ENCODE measurements at regions not wholly inside any gene's neighbourhood (a gene's known extent, or its start where the extent isn't known, plus 50 kb on each side); places are given as distances from the start of the nearest gene placed in this dataset.
A peak's percentile ranks its signal among the peaks of the same experiment; 100 is the strongest.

DNA sequence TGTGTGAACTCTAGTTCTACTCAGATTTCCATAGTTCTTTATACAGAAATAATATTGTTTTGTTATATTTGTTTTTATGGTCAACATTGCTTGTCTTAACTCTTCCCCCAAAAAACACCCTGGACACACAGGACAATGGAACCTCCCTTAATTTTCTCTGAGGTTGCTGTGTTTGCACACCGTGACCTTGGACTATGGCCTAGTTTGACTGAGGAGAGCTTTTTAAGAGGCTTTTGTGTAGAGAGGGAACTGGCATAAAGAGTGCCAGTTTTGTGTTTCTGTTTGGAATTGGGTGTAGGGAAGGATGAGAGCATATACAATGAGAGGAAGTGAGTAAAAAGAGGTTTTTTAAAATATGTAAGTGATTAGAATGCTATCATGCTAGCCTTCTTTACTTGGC, 101.1 kb upstream of the MEF2C start:
- no peak for DNase-seq

GRCh38 chr5:88979726-88980125, 96.7 kb upstream of the MEF2C start:
- no peak for DNase-seq

DNA sequence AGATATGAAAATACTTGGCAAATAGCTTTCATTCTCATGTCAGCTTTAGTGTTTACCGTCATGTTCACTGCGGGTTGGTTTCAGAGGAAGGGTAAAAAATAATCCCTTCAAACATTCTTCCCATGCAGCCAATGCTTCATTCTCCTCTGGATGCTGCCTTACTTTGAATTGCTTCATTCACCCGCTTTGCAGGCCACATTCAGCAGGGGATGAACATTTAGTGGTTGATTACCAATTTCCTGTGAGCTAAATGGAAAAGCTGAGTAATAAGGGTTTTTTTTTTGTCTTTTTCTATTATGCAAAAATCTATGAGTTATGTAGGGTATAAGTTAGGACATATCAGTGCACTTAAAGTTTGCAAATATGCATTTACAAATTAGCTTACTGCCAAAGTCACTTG, 96.3 kb upstream of the MEF2C start:
- no peak for DNase-seq

DNA sequence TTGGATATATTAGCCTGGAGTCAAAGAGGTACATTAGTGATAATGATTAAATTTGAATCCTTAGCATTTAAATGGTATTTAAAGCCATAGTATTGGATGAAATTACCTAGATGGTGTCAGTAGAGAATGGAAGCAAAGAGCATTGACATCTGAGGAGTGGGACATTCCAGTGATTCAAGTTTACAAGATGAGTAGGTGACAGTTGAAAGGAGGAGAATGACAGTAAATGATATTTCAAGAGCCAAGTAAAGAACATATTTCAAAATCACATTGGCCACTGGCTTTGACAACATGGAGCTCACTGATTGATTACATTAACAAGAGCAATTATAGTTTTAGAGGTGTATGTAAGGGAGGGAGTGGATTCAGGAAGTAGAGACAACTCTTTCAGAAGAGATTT, 93.9 kb upstream of the MEF2C start:
- DNase-seq = no peak

DNA sequence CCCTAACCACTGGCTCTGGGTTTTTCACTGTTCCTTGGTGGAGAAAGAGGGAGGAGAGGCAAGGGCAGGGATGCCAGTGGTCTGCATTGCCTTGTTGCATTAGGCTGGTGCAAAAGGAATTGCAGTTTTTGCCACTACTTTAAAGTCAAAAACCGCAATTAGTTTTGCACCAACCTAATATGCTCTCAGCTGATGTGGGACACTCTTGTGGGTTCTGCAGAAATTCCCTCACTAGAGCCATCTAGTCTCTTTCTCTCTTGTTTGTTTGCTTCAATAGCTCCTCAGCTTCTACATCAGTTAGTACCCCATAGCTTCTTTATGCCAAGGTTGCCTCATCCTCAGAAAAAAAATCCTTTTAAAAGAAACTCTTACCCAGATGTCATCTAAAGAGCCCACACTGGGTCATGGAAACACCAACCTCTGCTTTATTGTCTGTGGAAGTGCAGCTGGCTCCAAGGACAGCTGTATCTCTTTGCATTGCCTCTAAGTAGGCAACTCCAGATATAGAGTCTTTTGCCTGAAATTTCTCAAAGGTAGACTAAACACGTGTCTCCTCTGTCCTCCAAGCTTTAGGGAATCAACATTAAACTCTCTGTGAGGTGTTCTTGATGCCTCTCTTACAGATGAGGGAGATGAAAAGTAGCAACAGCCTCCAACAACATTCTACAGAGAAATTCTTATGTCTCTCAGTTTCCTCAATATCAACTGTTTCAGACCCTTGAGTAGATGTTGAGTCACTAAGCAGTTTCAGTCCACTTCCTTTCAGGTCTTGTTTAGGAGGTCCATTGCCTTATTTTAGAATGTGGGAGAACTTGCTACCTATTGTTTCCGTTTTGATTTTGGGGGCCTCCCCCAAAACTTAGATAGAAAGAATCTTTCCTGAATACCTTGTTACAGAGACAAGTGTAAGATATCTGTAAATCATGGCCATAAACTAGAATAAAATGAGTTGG, 84.9 kb upstream of the MEF2C start:
- DNase-seq = no peak

DNA sequence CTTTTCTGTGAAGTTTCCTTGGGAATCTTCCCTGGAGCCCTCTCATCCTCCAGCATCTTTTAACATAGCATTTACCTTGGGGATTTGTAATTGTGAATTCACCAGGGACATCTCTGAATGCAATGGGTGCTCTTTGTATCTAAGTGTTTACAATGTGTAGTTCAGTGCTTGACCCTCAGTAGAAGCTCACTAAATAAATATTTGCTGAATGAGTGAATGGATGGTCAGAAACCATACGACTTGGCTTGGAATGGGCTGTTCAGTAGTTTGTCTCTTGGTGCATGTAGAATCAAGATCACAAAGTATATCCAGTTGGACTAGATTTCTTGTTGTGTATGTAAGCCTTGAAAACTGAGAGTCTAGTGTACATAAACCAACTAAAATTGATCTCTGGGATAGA, 81.8 kb upstream of the MEF2C start:
- no peak for DNase-seq

- no peak for DNase-seq
Measured at GRCh38 chr5:88957013-88957412, 74.0 kb upstream of the MEF2C start.

DNA sequence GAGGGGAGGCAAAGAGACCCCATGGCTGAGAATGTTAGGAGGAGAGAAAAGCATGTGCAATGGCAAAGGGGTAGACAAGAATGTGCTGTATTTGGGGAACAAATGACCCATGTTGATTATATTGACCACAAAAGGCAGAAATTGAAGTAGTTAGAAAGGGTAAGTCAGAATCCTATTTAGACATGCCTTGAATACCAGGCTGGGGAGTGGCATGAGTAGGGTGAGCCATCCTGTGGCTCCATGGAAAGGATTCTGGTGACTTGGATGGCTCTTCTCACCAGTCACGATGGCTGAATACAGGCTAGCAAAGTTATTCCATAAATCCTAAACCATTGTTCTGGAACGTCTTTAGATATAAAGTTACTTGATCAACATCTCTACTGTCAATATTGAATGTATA, 73.4 kb upstream of the MEF2C start:
- DNase-seq = no peak

DNA sequence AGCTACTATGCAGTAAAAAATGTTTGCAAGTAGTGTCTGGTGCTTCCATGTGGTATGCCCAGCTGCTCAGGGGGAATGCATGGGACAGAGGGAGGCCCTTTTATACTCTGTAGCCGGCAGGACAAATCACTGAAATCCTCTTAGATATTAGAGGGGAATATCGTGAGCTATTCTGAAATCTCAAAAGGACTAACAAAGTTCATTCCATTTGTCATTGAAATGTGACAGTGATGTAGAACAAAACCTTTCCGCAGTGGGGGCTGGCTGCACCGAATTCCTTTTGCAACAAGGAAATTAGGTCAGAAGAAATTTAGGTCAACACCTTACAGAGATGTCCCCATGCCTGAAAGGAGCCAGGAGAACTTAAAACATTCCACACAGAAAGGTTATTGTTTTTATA, 72.4 kb upstream of the MEF2C start:
- no peak for DNase-seq

DNA sequence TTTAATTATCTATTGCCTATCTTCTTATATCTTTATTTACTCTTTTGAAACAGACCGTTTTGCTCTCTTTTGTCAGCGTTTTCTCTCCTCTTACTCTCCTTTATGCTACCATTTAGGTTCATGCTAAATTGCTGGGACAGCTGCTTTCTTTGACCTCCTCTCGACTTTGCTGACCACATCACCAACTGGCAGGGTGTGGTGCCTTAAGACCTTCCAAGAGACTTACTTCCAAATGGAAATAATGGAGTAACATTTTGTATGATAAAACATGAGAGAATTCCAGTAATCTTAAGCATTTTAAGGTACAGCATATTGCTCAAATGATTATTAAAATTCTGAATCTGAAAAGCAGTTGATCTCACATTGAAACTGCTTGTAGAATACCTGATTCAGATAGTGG, 71.5 kb upstream of the MEF2C start:
- no peak for DNase-seq

GRCh38 chr5:88952996-88953643, 70.1 kb upstream of the MEF2C start:
- no peak for DNase-seq

GRCh38 chr5:88952344-88952743, 69.4 kb upstream of the MEF2C start:
- peak; percentile 34 for DNase-seq

- DNase-seq = no peak
Measured at GRCh38 chr5:88951457-88951856, 68.5 kb upstream of the MEF2C start.

DNA sequence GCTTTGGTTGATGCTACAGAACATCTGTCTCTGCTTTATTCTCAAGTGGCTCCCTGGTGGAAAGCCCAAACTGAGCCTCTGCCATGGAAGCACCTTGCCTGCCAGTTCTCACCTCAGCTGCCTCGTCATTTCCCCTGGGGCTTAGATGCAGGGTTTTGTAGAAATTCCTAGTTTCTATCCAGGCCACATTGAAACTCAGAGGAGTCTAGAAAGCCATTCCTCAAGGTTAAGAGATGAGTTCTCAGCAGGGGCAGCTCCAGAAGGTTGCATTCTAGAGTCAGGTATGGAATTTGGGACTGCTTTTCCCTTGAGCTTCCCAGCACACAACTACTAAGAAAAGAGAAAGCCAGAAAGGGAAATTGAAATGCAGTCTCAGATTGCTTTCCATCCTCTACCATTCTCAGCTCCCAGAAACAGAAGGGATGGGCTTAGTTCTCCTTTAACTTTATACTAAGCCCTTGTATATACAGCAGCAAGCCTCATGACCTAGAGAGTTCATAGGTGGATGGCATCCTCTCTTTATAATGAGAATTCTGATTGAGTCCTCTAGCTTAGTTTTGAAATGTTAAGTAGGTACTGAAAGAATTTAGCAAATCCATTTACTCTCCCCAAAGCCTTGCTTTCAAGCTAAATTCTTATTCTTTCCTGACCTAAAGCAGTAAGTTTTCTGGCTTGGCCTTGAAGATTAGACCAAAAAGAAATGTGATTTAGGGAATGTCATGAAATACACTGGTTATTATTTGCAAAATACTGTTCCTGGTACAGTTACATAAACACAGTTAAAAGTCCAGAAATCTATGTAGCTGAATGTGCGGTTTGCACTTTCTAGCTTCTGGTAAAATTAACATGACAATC, 66.0 kb upstream of the MEF2C start:
- DNase-seq = no peak

DNA sequence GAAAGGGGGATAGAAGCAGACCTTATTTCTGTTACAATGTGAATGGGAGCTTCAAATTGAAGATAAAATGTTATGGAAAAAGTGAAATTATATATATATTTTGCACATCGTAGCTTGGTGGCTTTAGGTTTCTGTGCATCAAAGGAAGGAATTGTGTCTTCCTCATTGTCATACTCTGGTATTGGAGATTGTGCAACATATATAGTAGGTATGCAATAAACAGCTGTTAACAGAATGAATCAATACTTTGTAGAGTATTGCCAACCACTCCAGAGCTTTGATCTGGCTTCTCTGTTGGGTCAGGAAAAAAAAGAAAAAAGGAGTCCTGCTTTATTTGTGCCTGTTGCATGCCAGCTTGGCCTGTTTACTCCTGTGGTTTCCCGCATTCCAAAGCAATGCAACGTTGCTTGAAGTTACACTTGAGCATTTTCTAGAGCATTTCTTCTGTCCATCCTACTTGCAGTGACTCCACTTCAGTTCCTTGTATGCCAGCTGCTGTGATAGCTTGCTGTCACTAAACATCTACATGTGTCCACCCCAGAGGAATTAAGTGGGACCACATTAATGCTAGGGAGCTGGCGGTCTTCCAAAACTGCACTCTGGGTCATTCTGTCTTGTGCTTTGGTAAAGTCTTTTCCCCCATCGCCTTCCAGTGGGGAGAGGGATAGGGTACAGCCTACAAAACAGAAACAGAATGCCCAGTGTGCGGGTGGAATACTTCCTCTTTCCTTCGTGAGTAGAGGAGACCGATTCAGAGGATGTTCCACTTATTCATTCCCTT, 62.0 kb upstream of the MEF2C start:
- no peak for DNase-seq

GRCh38 chr5:88941581-88941980, 58.6 kb upstream of the MEF2C start:
- no peak for DNase-seq

DNA sequence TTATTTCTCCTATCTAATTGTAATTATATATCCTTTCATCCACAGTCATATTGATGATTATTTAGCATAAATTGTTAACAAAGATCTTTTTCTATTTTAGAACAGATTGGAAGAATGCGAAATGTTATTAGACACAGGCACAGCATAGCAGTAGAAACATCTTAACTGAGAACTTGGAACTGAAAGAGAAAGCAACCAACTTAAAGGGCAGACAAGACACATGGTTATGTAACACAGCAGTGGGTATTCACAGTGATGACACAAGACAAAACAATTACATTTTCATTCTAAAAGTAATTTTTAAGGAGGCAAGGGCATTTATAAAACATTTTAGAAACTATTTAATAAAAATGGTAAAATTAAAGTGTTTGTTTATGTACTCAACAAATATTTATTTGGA, 57.7 kb upstream of the MEF2C start:
- no peak for DNase-seq

DNA sequence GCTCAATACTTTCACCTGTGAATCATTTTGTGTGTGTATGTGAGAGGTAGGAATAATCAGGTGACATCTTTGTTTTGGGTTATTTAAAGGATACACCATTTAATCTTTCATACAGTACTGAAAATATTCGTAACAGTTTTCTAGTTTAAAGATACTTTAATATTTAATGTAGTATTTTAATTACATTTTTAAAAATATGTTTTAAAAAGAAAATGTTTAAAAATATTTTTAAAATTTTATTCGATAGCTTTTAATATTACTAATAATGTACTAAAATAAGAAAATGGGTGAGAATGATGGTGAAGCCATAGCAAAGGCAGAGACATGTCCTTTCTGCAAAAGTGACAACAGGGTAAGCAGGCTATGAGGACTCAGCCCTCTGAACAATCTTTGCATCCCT, 56.3 kb upstream of the MEF2C start:
- no peak for DNase-seq

- DNase-seq = no peak
Measured at GRCh38 chr5:88938488-88938887, 55.5 kb upstream of the MEF2C start.

DNA sequence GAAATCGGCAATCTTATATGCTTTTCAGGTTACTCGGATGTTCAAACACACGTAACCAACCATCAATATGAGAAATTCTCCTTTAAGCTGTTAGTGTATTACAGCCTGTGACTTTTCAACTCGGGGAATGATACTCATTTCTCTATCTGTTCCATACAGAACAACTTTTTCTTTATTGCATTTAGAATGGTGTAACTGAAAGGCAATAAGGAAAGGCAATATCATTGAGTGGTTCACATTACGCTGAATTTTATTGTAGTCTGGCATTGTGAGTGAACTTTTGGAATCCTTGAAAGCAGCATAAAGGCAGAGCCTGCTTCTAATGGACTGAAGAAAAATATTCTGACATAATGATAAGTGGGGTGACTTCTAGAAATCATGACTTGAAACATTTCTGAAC, 54.4 kb upstream of the MEF2C start:
- DNase-seq = no peak

DNA sequence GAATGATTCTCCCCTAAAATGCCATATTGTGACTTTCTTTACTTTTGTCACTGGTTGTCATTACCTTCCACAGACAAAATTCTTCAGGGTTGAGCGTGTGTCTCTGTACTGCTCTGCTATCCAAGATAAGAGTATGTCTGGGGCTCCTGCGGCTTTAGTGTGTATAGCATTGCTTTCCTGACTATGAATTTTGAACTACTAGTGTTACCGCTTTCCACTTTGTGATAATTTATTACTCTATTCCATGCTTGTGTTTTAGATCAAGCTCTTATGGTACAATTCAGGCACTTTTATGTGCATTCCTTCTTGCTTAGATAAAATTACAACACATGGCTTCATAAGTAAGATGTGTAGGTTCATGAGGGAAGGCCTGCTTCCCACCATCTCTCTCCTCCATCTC, 51.5 kb upstream of the MEF2C start:
- DNase-seq = no peak

Data from NCI-H2171 (cell line).